GM18909 (cell line): ENCODE measurements at regions not wholly inside any gene's neighbourhood (a gene's known extent, or its start where the extent isn't known, plus 50 kb on each side); places are given as distances from the start of the nearest gene placed in this dataset.

Experiments used
- ATAC-seq: cut with Tn5 transposase; IDR thresholded peaks from one replicate; pipeline ENCODE4 v1.9.1; 2021; ENCODE audit warnings: mild to moderate bottlenecking; ENCODE audit not compliant: unreplicated experiment, poor library complexity

GRCh38 chr12:92585115-92585727 is 117.6 kb upstream of the PLEKHG7 start:
- ATAC-seq, result no peak

GRCh38 chr12:92583910-92584309 is 118.9 kb upstream of the PLEKHG7 start:
- ATAC-seq, result no peak

GRCh38 chr12:92582893-92583292 is 119.9 kb upstream of the PLEKHG7 start:
- no peak for ATAC-seq

- ATAC-seq, result no peak
Observed at GRCh38 chr12:92582475-92582874, 120.3 kb upstream of the PLEKHG7 start.

- no peak for ATAC-seq
Observed at GRCh38 chr12:92581604-92582003, 121.2 kb upstream of the PLEKHG7 start.

- ATAC-seq, result no peak
Observed at GRCh38 chr12:92574911-92575570, 127.7 kb upstream of the PLEKHG7 start.

- ATAC-seq, result no peak
Observed at GRCh38 chr12:92574051-92574783, 128.6 kb upstream of the PLEKHG7 start.

GRCh38 chr12:92573104-92573503 is 129.7 kb upstream of the PLEKHG7 start:
- ATAC-seq, result no peak

- no peak for ATAC-seq
Observed at GRCh38 chr12:92571844-92572543, 130.8 kb upstream of the PLEKHG7 start.

GRCh38 chr12:92571169-92571568 is 131.6 kb upstream of the PLEKHG7 start:
- no peak for ATAC-seq

GRCh38 chr12:92570056-92570753 is 132.6 kb upstream of the PLEKHG7 start:
- ATAC-seq, result peak; percentile 92

- no peak for ATAC-seq
Observed at GRCh38 chr12:92568691-92569090, 134.1 kb upstream of the PLEKHG7 start.

GRCh38 chr12:92566448-92567019 is 136.3 kb upstream of the PLEKHG7 start:
- ATAC-seq, result no peak

GRCh38 chr12:92563819-92564218 is 139.0 kb upstream of the PLEKHG7 start:
- no peak for ATAC-seq

- no peak for ATAC-seq
Observed at GRCh38 chr12:92562063-92562734, 140.6 kb upstream of the PLEKHG7 start.

- no peak for ATAC-seq
Observed at GRCh38 chr12:92561543-92561899, 141.3 kb upstream of the PLEKHG7 start.

- no peak for ATAC-seq
Observed at GRCh38 chr12:92560713-92561542, 141.9 kb upstream of the PLEKHG7 start.

GRCh38 chr12:92558806-92559205 is 144.0 kb upstream of the PLEKHG7 start:
- no peak for ATAC-seq
